ENCODE measurements at regions not wholly inside any gene's neighbourhood (a gene's known extent, or its start where the extent isn't known, plus 50 kb on each side); places are given as distances from the start of the nearest gene placed in this dataset.

DNA sequence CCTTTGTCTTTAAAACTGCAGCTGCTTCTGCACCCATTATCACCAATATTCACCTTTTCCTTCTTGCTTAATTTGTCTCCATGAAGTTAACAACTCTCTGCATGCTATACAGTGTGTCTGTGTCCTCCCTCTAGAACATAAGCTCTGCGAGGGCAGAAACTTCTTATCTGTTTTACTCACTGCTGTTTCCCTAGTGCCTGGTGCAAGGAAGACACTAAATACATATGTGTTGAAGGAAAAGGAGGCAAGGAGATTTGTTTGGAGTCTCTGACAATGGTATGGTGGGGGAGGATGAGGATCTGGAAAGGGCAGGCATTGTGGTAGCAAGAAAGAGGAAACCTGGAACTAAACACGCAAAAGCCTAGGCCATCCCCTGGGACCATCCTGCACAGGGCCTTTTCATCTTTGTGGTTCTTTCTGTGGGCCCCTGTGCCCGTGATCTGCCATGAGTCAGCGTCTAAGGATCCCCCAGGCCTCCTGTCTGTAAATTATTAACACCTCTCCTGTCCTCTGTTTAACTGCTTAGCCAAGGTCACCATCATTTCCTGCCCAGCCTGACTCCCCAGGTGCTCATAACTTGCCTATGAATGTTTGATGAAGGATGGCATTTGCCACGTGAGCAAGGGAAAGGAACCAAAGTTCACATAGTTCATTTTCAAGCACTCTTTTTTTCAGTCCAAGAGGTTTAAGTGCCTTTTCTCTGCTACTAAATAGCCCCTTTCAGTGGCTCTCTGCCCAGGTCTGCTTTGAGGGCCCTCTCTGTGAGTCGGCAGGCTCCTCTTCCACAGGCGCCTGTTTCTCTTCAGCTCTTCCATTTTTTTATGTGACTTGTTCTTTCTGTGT is 131.1 kb downstream of the RASSF10 start:
- TF ChIP-seq, protein P1, sequence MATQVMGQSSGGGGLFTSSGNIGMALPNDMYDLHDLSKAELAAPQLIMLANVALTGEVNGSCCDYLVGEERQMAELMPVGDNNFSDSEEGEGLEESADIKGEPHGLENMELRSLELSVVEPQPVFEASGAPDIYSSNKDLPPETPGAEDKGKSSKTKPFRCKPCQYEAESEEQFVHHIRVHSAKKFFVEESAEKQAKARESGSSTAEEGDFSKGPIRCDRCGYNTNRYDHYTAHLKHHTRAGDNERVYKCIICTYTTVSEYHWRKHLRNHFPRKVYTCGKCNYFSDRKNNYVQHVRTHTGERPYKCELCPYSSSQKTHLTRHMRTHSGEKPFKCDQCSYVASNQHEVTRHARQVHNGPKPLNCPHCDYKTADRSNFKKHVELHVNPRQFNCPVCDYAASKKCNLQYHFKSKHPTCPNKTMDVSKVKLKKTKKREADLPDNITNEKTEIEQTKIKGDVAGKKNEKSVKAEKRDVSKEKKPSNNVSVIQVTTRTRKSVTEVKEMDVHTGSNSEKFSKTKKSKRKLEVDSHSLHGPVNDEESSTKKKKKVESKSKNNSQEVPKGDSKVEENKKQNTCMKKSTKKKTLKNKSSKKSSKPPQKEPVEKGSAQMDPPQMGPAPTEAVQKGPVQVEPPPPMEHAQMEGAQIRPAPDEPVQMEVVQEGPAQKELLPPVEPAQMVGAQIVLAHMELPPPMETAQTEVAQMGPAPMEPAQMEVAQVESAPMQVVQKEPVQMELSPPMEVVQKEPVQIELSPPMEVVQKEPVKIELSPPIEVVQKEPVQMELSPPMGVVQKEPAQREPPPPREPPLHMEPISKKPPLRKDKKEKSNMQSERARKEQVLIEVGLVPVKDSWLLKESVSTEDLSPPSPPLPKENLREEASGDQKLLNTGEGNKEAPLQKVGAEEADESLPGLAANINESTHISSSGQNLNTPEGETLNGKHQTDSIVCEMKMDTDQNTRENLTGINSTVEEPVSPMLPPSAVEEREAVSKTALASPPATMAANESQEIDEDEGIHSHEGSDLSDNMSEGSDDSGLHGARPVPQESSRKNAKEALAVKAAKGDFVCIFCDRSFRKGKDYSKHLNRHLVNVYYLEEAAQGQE (IDR thresholded peaks at IDR 0.05; ENCODE audit: insufficient read depth in 1 of 2, low read depth in 2 of 2, low read length in 2 of 2), result no peak
- TF ChIP-seq TAF1 (IDR thresholded peaks at IDR 0.05; ENCODE audit: borderline replicate concordance, insufficient read depth, low read length), result no peak
- TF ChIP-seq FOXP2 (optimal IDR thresholded peaks at IDR 0.05; ENCODE audit: borderline replicate concordance, extremely low read depth, extremely low read length, insufficient read depth), result no peak
- TF ChIP-seq POLR2AphosphoS5 (IDR thresholded peaks at IDR 0.05; ENCODE audit: low read depth, low read length), result no peak
- no peak for TF ChIP-seq SIN3A (IDR thresholded peaks at IDR 0.05; ENCODE audit: borderline replicate concordance, insufficient read depth, low read length)

DNA sequence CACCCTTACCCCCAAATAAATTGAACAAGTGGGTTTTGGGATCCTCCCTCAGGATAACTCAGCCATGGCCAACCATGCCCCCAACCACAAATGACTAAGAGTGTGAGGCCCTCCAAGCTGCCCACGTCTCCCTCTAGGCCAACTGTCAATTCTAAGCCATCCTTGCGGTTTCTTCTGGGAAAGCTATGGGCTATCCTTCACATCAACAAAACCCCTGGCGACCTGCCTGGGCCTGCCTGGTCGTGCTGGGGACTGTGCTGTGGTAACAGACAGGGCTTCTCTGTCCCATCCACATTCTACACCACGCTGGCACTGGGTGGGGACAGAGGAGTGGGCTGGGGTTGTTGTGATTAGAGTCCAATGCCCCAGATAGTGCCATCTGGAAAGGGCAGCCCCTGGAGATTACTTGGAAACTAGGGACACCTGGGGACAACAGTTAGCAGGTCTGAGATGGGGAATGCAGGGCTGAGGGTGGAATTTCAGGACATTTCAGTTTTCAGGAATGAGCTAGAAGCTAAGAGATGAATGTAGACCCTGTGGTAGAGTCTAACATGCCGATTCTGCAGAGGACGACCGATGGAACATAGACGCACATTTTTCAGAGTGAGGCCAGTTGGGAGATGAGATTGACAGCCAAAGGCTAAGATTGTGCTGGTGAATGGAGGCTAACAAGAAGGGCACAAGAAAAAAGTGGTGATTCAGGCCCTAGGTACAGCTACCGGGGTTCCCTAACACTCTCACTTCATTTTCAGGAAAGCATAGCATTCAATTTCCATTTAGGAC is 131.9 kb downstream of the RASSF10 start:
- TF ChIP-seq, protein P1 (IDR thresholded peaks at IDR 0.05; ENCODE audit: insufficient read depth in 1 of 2, low read depth in 2 of 2, low read length in 2 of 2), result no peak
- TF ChIP-seq TAF1 (IDR thresholded peaks at IDR 0.05; ENCODE audit: borderline replicate concordance, insufficient read depth, low read length) (no peak), SIN3A (IDR thresholded peaks at IDR 0.05; ENCODE audit: borderline replicate concordance, insufficient read depth, low read length) (no peak), FOXP2 (optimal IDR thresholded peaks at IDR 0.05; ENCODE audit: borderline replicate concordance, extremely low read depth, extremely low read length, insufficient read depth) (no peak), POLR2AphosphoS5 (IDR thresholded peaks at IDR 0.05; ENCODE audit: low read depth, low read length) (no peak)

DNA sequence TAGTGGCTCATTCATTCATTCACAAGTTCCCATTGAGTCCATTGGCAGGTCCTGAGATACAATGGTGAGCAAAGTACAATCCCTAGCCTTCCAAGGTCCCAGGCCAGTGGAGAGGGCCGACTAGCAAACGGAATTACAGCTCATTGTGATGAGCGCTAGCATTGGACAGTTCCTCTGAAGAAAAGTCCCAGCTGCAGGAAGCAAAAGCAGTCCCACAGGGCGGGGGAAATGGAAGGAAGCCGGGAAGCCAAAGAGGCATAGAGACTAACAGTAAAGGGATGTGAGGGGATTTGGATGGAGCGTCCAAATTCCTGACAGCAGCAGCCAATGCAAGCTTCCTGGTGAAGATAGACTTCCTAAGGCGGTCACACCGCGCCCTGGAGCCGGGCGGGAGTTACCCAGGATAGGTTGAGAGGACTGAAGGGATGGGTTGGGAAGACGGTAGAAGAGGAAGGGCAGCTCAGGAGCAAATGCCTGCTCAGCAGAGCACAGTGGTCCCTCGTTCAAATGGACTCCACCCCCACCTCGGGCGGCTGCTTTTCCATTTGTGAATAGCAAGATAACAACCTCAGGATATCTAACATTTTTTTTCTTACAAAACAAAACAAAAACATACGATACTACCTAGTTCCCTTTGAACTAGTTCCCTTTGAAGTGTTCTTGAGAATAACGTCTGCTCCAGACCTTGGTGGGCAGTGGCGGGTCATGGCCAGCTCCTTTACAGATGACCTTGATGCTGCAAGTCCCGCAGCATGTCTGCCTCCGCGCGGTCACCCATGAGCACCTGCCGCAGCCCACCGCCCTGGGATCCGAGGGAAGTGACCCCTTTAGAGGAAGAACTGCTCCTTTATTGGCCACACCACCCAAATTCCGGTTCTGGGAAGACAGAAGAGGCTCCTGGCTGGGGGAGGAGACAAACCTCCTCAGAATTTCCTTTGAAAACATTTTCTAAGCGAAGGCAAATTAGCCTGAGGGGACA is 132.9 kb downstream of the RASSF10 start:
- TF ChIP-seq, protein P1 (IDR thresholded peaks at IDR 0.05; ENCODE audit: insufficient read depth in 1 of 2, low read depth in 2 of 2, low read length in 2 of 2), result peak; percentile 62 to 80
- TF ChIP-seq TAF1 (IDR thresholded peaks at IDR 0.05; ENCODE audit: borderline replicate concordance, insufficient read depth, low read length) (no peak), SIN3A (IDR thresholded peaks at IDR 0.05; ENCODE audit: borderline replicate concordance, insufficient read depth, low read length) (no peak), FOXP2 (optimal IDR thresholded peaks at IDR 0.05; ENCODE audit: borderline replicate concordance, extremely low read depth, extremely low read length, insufficient read depth) (no peak)

DNA sequence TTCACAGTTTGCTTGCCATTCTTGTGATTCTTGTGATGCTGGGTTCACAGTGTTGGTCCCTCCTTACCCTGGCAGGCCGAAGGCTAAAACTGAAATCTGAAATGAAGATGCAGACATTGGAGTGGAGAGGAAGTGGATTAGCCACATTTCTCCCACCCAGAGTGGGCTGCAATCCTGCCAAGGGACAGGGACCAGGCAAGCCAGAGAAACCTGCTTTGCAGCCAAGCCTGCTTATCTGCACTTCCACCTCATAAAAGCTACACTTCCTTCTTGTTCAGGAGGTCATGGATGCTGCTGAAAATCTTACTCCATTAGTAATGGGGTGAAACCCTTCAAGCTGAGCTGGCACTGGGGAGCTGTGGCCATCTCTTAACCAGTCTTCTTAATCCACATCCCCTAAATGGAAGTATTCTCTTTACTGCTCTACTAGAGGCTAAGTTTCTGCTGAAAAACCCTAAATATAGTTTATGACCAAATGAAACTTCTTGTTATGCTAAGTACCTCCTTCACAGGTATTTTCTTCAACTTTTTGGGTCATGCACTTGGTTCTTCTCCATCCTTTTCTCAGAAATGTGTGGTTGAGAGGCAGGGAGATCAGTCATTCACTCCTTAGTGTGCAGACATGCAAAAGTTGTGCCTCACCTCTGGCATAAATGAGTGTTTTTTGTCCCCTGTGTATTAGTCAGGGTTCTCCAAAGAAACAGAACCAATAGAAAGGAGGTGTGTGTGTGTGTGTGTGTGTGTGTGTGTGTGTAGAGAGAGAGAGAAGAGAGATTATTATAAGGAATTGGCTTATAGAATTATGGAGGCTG is 133.9 kb upstream of the BMAL1 start:
- TF ChIP-seq TAF1 (IDR thresholded peaks at IDR 0.05; ENCODE audit: borderline replicate concordance, insufficient read depth, low read length), result no peak
- no peak for TF ChIP-seq FOXP2 (optimal IDR thresholded peaks at IDR 0.05; ENCODE audit: borderline replicate concordance, extremely low read depth, extremely low read length, insufficient read depth)
- no peak for TF ChIP-seq POLR2AphosphoS5 (IDR thresholded peaks at IDR 0.05; ENCODE audit: low read depth, low read length)
- TF ChIP-seq, protein P1 (IDR thresholded peaks at IDR 0.05; ENCODE audit: insufficient read depth in 1 of 2, low read depth in 2 of 2, low read length in 2 of 2), result no peak
- TF ChIP-seq SIN3A (IDR thresholded peaks at IDR 0.05; ENCODE audit: borderline replicate concordance, insufficient read depth, low read length), result no peak
